PC-3 (cell line): ENCODE measurements at regions not wholly inside any gene's neighbourhood (a gene's known extent, or its start where the extent isn't known, plus 50 kb on each side); places are given as distances from the start of the nearest gene placed in this dataset.

Experiments
- ATAC-seq: fragments of 200-7000 bp; cut with Tn5 transposase; 2 replicates; pipeline ENCODE4 v1.9.1; 2020; ENCODE audit warnings: mild to moderate bottlenecking, moderate library complexity
- BruUV-seq: library from RNA; stranded (reverse); fragments of 400-500 nt; replicated peaks from 2 replicates; lab custom pipeline; 2021; lab: Mats Ljungman, UMichigan
- CTCF ChIA-PET: fragments of 300-600 bp; sonication (Branson Sonifier 250); formaldehyde crosslinking; loops from one replicate; lab custom pipeline; 2022; ENCODE audit warnings: antibody characterized with exemption; lab: Charles Lee
- POLR2A ChIA-PET: fragments of 300-600 bp; sonication (Branson Sonifier 250); formaldehyde crosslinking; loops from one replicate; lab custom pipeline; 2022; ENCODE audit warnings: antibody characterized with exemption; ENCODE audit not compliant: unreplicated experiment; lab: Charles Lee
- DNase-seq: peaks from one replicate; pipeline ENCODE4 v3.0.0-alpha.2; 2015
- H2AFZ ChIP-seq: fragments of 300-600 bp; sonication (generic); 2 replicates; pipeline ENCODE4 v1.6.0; 2016; ENCODE audit warnings: antibody characterized with exemption, low read length
- H3F3A ChIP-seq: fragments of 300-600 bp; sonication (generic); one replicate; pipeline ENCODE4 v1.6.0; 2017; ENCODE audit warnings: antibody characterized with exemption, low read length, control low read depth, mild to moderate bottlenecking; ENCODE audit not compliant: unreplicated experiment
- H3K27ac ChIP-seq: fragments of 300-600 bp; sonication (generic); 2 replicates; pipeline ENCODE4 v1.5.1; 2016; ENCODE audit warnings: mild to moderate bottlenecking, low read length
- H3K27me3 ChIP-seq: fragments of 300-600 bp; sonication (generic); 2 replicates; pipeline ENCODE4 v1.6.1; 2016; ENCODE audit warnings: low read length, mixed read lengths
- H3K36me3 ChIP-seq: fragments of 300-600 bp; sonication (generic); 2 replicates; pipeline ENCODE4 v1.6.1; 2016; ENCODE audit warnings: low read depth, mixed run types, low read length, mixed read lengths
- H3K4me1 ChIP-seq: fragments of 300-600 bp; sonication (generic); 2 replicates; pipeline ENCODE4 v1.5.1; 2016; ENCODE audit warnings: low read length; ENCODE audit not compliant: insufficient read depth
- H3K4me2 ChIP-seq: fragments of 300-600 bp; sonication (generic); 2 replicates; pipeline ENCODE4 v1.6.0; 2016; ENCODE audit warnings: low read length
- H3K4me3 ChIP-seq: fragments of 300-600 bp; sonication (generic); 2 replicates; pipeline ENCODE4 v1.5.1; 2016; ENCODE audit warnings: mild to moderate bottlenecking, low read length, mixed read lengths
- H3K79me2 ChIP-seq: fragments of 300-600 bp; sonication (generic); 2 replicates; pipeline ENCODE4 v1.6.1; 2017; ENCODE audit warnings: low read length, mixed read lengths
- H3K9ac ChIP-seq: fragments of 300-600 bp; sonication (generic); 2 replicates; pipeline ENCODE4 v1.6.0; 2016; ENCODE audit warnings: mild to moderate bottlenecking, low read length
- H3K9me2 ChIP-seq: fragments of 300-600 bp; sonication (generic); replicated peaks from 2 replicates; pipeline ENCODE4 v1.6.1; 2016; ENCODE audit warnings: mixed run types, low read length, mixed read lengths
- H3K9me3 ChIP-seq: fragments of 300-600 bp; sonication (generic); 2 replicates; pipeline ENCODE4 v1.6.1; 2016; ENCODE audit warnings: low read length, mixed read lengths
- H4K20me1 ChIP-seq: fragments of 300-600 bp; sonication (generic); 2 replicates; pipeline ENCODE4 v1.6.1; 2016; ENCODE audit warnings: low read length, mixed read lengths
- CTCF ChIP-seq: fragments of 300-600 bp; sonication (generic); conservative IDR thresholded peaks from 2 replicates; pipeline ENCODE4 v1.5.1; 2017; ENCODE audit warnings: antibody characterized with exemption, low read depth, mild to moderate bottlenecking, low read length
- EZH2 ChIP-seq: fragments of 300-600 bp; sonication (generic); IDR thresholded peaks from one replicate; pipeline ENCODE4 v1.6.1; 2017; ENCODE audit warnings: antibody characterized with exemption, mild to moderate bottlenecking, low read length; ENCODE audit not compliant: unreplicated experiment
- EZH2phosphoT487 ChIP-seq: fragments of 300-600 bp; sonication (generic); IDR thresholded peaks from 2 replicates; pipeline ENCODE4 v1.6.1; 2018; ENCODE audit warnings: mild to moderate bottlenecking, antibody characterized with exemption, low read length, borderline replicate concordance
- intact Hi-C: fragments of 100-400 bp; cut with micrococcal nuclease; formaldehyde crosslinking; loops from 2 replicates; pipeline ENCODE4 v1.9.0; 2023

- intact Hi-C loops = no loop called here
- CTCF ChIA-PET = interaction anchor here (0.6 kb wide), 1 partner anchor 302 kb away, joined by 3 read pairs; no protein-coding TSS in a partner anchor
Measured at GRCh38 chr7:115153176-115153575, 231.3 kb downstream of the MDFIC start.

GRCh38 chr7:115146148-115146547 lies 224.3 kb downstream of the MDFIC start:
- no peaks in the 10 kb centered on the region for H3K9me2 ChIP-seq
- H4K20me1 ChIP-seq = no peaks in the 10 kb centered on the region
- H3K79me2 ChIP-seq = no peaks in the 10 kb centered on the region
- H3K4me2 ChIP-seq = peak overlapping the region; percentile 82
- H3K9me3 ChIP-seq = no peaks in the 10 kb centered on the region
- H3K27ac ChIP-seq = peak overlapping the region; percentile 82
- no TSS peak for BruUV-seq
- intact Hi-C loops = loop anchor here (5.0 kb wide), 1 partner anchor 59 kb away; no protein-coding TSS in a partner anchor
- peak overlapping the region; percentile 51 for H3K4me3 ChIP-seq
- TF ChIP-seq CTCF (no peak), EZH2 (no peak), EZH2phosphoT487 (no peak)
- POLR2A ChIA-PET = no interaction called here
- peak; percentile 95 for DNase-seq
- no peak overlapping the region for H2AFZ ChIP-seq
- peak; percentile 87 for ATAC-seq
- peak overlapping the region; percentile 27; the same call in 1 of the 2 replicates for H3K9ac ChIP-seq
- H3K36me3 ChIP-seq = no peaks in the 10 kb centered on the region
- no peaks in the 10 kb centered on the region for H3K27me3 ChIP-seq
- H3F3A ChIP-seq = peaks cover 5% of the 10 kb centered on the region
- peaks cover 23% of the 10 kb centered on the region for H3K4me1 ChIP-seq
- CTCF ChIA-PET = no interaction called here

More at GRCh38 chr7:115153176-115153575, 231.3 kb downstream of the MDFIC start:
- H3K9ac ChIP-seq = no peak overlapping the region
- H3K9me3 ChIP-seq = no peaks in the 10 kb centered on the region
- ATAC-seq = no peak
- TF ChIP-seq EZH2 (no peak), EZH2phosphoT487 (no peak), CTCF (no peak)
- no peak for DNase-seq
- no peaks in the 10 kb centered on the region for H3K27me3 ChIP-seq
- BruUV-seq = no TSS peak
- H2AFZ ChIP-seq = no peak overlapping the region
- POLR2A ChIA-PET = no interaction called here
- H3F3A ChIP-seq = no peaks in the 10 kb centered on the region
- no peaks in the 10 kb centered on the region for H3K36me3 ChIP-seq
- H3K79me2 ChIP-seq = no peaks in the 10 kb centered on the region
- no peaks in the 10 kb centered on the region for H4K20me1 ChIP-seq
- H3K27ac ChIP-seq = no peak overlapping the region
- H3K4me2 ChIP-seq = no peak overlapping the region
- H3K9me2 ChIP-seq = no peaks in the 10 kb centered on the region
- no peak overlapping the region for H3K4me3 ChIP-seq
- no peaks in the 10 kb centered on the region for H3K4me1 ChIP-seq

- DNase-seq = peak; percentile 68
- Histone ChIP-seq H3K9ac (peak overlapping the region; percentile 27; the same call in 1 of the 2 replicates), H3K4me2 (peak overlapping the region; percentile 82), H4K20me1 (no peaks in the 10 kb centered on the region), H3K9me3 (no peaks in the 10 kb centered on the region), H3K9me2 (no peaks in the 10 kb centered on the region), H3K27me3 (no peaks in the 10 kb centered on the region), H3K36me3 (no peaks in the 10 kb centered on the region), H2AFZ (0 out of 2 replicates have a peak overlapping the region, but pooled peaks have one; percentile 17), H3K27ac (peak overlapping the region; percentile 82), H3F3A (peaks cover 5% of the 10 kb centered on the region), H3K79me2 (no peaks in the 10 kb centered on the region), H3K4me1 (peaks cover 23% of the 10 kb centered on the region), H3K4me3 (peak overlapping the region; percentile 51)
- POLR2A ChIA-PET = no interaction called here
- no TSS peak for BruUV-seq
- intact Hi-C loops = loop anchor here (5.0 kb wide), 1 partner anchor 58 kb away; no protein-coding TSS in a partner anchor
- ATAC-seq = peak; percentile 42
- CTCF ChIA-PET = no interaction called here
- TF ChIP-seq EZH2phosphoT487 (no peak), EZH2 (no peak), CTCF (no peak)
Measured at GRCh38 chr7:115145512-115145911, 223.6 kb downstream of the MDFIC start.
